ENCODE measurements at regions not wholly inside any gene's neighbourhood (a gene's known extent, or its start where the extent isn't known, plus 50 kb on each side); places are given as distances from the start of the nearest gene placed in this dataset.

- H2AFZ ChIP-seq (ENCODE audit: low read depth) = no peak overlapping the region
- TF ChIP-seq RCOR1 (IDR thresholded peaks at IDR 0.05; ENCODE audit: low read length) (no peak), ELF1 (IDR thresholded peaks at IDR 0.05) (no peak), CTCF (IDR thresholded peaks at IDR 0.05) (no peak), RAD21 (IDR thresholded peaks at IDR 0.05; ENCODE audit: low read length) (no peak), EP300 (IDR thresholded peaks at IDR 0.05; ENCODE audit: borderline replicate concordance in 1 of 2, low read depth in 1 of 2, low read length in 1 of 2) (no peak), SIN3A (IDR thresholded peaks at IDR 0.05; ENCODE audit: borderline replicate concordance, low read depth, low read length) (no peak), USF1 (IDR thresholded peaks at IDR 0.05; ENCODE audit: borderline replicate concordance, low read depth) (no peak)
- POLR2A ChIA-PET = no interaction called here
- CTCF ChIA-PET = interaction anchor here (1.0 kb wide), 1 partner anchor 9 kb away, joined by 3 read pairs; no protein-coding TSS in a partner anchor
- no peaks in the 10 kb centered on the region for H3K9me2 ChIP-seq
- no peak overlapping the region for H3K4me2 ChIP-seq
- H4K20me1 ChIP-seq (ENCODE audit: insufficient read depth) = no peaks in the 10 kb centered on the region
- no peaks in the 10 kb centered on the region for H3K79me2 ChIP-seq (ENCODE audit: insufficient read depth)
- no peaks in the 10 kb centered on the region for H3F3A ChIP-seq (replicated peaks; ENCODE audit: insufficient read depth)
- H3K36me3 ChIP-seq (replicated peaks in 1 of 2; ENCODE audit: control insufficient read depth in 1 of 2, insufficient read depth in 2 of 2, low read length in 1 of 2) = no peaks in the 10 kb centered on the region
- H3K4me1 ChIP-seq (ENCODE audit: control insufficient read depth in 1 of 2, insufficient read depth in 2 of 2, low read depth in 1 of 2, low read length in 1 of 2) = no peaks in the 10 kb centered on the region
- H3K27ac ChIP-seq (ENCODE audit: low read depth in 2 of 2, low read length in 1 of 2) = no peak overlapping the region
- WGBS (ENCODE audit: low lambda C conversion rate) = 23% methylated on average over 1 of the region's 1 CpG
- no peak for DNase-seq
- H3K9me3 ChIP-seq = no peaks in the 10 kb centered on the region
- H3K9ac ChIP-seq = no peak overlapping the region
- no peak overlapping the region for H3K4me3 ChIP-seq (ENCODE audit: low read depth in 2 of 2, low read length in 1 of 2)
- no peaks in the 10 kb centered on the region for H3K27me3 ChIP-seq (ENCODE audit: insufficient read depth)
Measured at GRCh38 chr6:99761711-99762110, 155.1 kb downstream of the PRDM13 start.

DNA sequence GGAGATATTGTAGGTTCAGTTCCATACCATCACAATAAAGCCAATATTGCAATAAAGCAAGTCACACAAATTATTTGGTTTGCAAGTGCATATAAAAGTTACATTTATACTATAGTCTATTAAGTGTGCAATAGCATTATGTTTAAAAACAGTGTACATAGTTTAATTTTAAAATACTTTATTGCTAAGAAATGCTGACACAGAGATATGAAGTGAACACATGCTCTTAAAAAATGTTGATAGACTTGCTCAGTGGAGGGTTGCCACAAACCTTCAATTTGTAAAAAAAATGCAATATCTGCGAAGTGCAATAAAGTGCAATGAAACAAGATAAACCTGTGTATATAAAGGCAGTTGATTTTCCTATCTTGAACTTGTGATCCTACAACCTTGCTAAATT is 161.5 kb downstream of the PRDM13 start:
- H3K9ac ChIP-seq = no peak overlapping the region
- no peak overlapping the region for H2AFZ ChIP-seq (ENCODE audit: low read depth)
- no peak overlapping the region for H3K4me3 ChIP-seq (ENCODE audit: low read depth in 2 of 2, low read length in 1 of 2)
- CTCF ChIA-PET = no interaction called here
- WGBS (ENCODE audit: low lambda C conversion rate) = 3% methylated on average over 1 of the region's 1 CpG
- no peaks in the 10 kb centered on the region for H3K9me3 ChIP-seq
- H3K27ac ChIP-seq (ENCODE audit: low read depth in 2 of 2, low read length in 1 of 2) = no peak overlapping the region
- no peak for TF ChIP-seq RFX5 (IDR thresholded peaks at IDR 0.05; ENCODE audit: low read length)
- TF ChIP-seq GATA2 (CRISPR knock-in tag; IDR thresholded peaks at IDR 0.05) = no peak
- TF ChIP-seq USF1 (IDR thresholded peaks at IDR 0.05; ENCODE audit: borderline replicate concordance, low read depth) = no peak
- no peak for TF ChIP-seq CHD2 (IDR thresholded peaks at IDR 0.05; ENCODE audit: low read length, partially characterized antibody)
- no peak for TF ChIP-seq ELF1 (IDR thresholded peaks at IDR 0.05)
- TF ChIP-seq, protein P1, sequence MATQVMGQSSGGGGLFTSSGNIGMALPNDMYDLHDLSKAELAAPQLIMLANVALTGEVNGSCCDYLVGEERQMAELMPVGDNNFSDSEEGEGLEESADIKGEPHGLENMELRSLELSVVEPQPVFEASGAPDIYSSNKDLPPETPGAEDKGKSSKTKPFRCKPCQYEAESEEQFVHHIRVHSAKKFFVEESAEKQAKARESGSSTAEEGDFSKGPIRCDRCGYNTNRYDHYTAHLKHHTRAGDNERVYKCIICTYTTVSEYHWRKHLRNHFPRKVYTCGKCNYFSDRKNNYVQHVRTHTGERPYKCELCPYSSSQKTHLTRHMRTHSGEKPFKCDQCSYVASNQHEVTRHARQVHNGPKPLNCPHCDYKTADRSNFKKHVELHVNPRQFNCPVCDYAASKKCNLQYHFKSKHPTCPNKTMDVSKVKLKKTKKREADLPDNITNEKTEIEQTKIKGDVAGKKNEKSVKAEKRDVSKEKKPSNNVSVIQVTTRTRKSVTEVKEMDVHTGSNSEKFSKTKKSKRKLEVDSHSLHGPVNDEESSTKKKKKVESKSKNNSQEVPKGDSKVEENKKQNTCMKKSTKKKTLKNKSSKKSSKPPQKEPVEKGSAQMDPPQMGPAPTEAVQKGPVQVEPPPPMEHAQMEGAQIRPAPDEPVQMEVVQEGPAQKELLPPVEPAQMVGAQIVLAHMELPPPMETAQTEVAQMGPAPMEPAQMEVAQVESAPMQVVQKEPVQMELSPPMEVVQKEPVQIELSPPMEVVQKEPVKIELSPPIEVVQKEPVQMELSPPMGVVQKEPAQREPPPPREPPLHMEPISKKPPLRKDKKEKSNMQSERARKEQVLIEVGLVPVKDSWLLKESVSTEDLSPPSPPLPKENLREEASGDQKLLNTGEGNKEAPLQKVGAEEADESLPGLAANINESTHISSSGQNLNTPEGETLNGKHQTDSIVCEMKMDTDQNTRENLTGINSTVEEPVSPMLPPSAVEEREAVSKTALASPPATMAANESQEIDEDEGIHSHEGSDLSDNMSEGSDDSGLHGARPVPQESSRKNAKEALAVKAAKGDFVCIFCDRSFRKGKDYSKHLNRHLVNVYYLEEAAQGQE (IDR thresholded peaks at IDR 0.05; ENCODE audit: low read depth, low read length) = no peak
- no peak for TF ChIP-seq RCOR1 (IDR thresholded peaks at IDR 0.05; ENCODE audit: low read length)
- no peak for TF ChIP-seq POLR2AphosphoS5 (IDR thresholded peaks at IDR 0.05; ENCODE audit: low read depth, low read length)
- TF ChIP-seq RAD21 (IDR thresholded peaks at IDR 0.05; ENCODE audit: low read length) = no peak
- H3K36me3 ChIP-seq (replicated peaks in 1 of 2; ENCODE audit: control insufficient read depth in 1 of 2, insufficient read depth in 2 of 2, low read length in 1 of 2) = no peaks in the 10 kb centered on the region
- DNase-seq = no peak
- no peak overlapping the region for H3K4me2 ChIP-seq
- H3K27me3 ChIP-seq (ENCODE audit: insufficient read depth) = no peaks in the 10 kb centered on the region; the same call in 1 of the 2 replicates
- POLR2A ChIA-PET = no interaction called here
- no peaks in the 10 kb centered on the region for H3K4me1 ChIP-seq (ENCODE audit: control insufficient read depth in 1 of 2, insufficient read depth in 2 of 2, low read depth in 1 of 2, low read length in 1 of 2)
- H4K20me1 ChIP-seq (ENCODE audit: insufficient read depth) = no peaks in the 10 kb centered on the region
- no peaks in the 10 kb centered on the region for H3K9me2 ChIP-seq
- H3F3A ChIP-seq (replicated peaks; ENCODE audit: insufficient read depth) = no peaks in the 10 kb centered on the region
- H3K79me2 ChIP-seq (ENCODE audit: insufficient read depth) = no peaks in the 10 kb centered on the region

All from SK-N-SH (cell line).